DMS79 (cell line): ENCODE measurements at regions not wholly inside any gene's neighbourhood (a gene's known extent, or its start where the extent isn't known, plus 50 kb on each side); places are given as distances from the start of the nearest gene placed in this dataset.

ENCODE experiments used
- DNase-seq: peaks from one replicate; lab custom pipeline; 2025; lab: John Stamatoyannopoulos, UW

- DNase-seq = no peak
Measured at GRCh38 chrX:112137276-112137675, 54.7 kb upstream of the TRPC5 start.
